Ishikawa (cell line): ENCODE measurements at regions not wholly inside any gene's neighbourhood (a gene's known extent, or its start where the extent isn't known, plus 50 kb on each side); places are given as distances from the start of the nearest gene placed in this dataset.

Source experiments
- CEBPB ChIP-seq: IDR thresholded peaks from 2 replicates; pipeline ENCODE4 v1.6.1; 2012
- CREB1 ChIP-seq: IDR thresholded peaks from 2 replicates; pipeline ENCODE4 v1.6.1; 2012; ENCODE audit warnings: low read depth
- EGR1 ChIP-seq: IDR thresholded peaks from 2 replicates; pipeline ENCODE4 v1.6.1; 2012
- EP300 ChIP-seq: IDR thresholded peaks from 2 replicates; pipeline ENCODE4 v1.6.1; 2012; ENCODE audit warnings: borderline replicate concordance
- FOXM1 ChIP-seq: IDR thresholded peaks from 2 replicates; pipeline ENCODE4 v1.6.1; 2012; ENCODE audit warnings: low read depth, borderline replicate concordance
- RAD21 ChIP-seq: IDR thresholded peaks from 2 replicates; pipeline ENCODE4 v1.6.1; 2012; ENCODE audit warnings: low read depth
- TAF1 ChIP-seq: IDR thresholded peaks from 2 replicates; pipeline ENCODE4 v1.6.1; 2012; ENCODE audit warnings: low read depth, mild to moderate bottlenecking
- TCF12 ChIP-seq: IDR thresholded peaks from 2 replicates; pipeline ENCODE4 v1.6.1; 2012; ENCODE audit warnings: low read depth
- TEAD4 ChIP-seq: IDR thresholded peaks from 2 replicates; pipeline ENCODE4 v1.6.1; 2012
- ZBTB7A ChIP-seq: IDR thresholded peaks from 2 replicates; pipeline ENCODE4 v1.6.1; 2012; ENCODE audit warnings: low read depth
- TF ChIP-seq, protein P1 (sequence below): IDR thresholded peaks from 2 replicates; pipeline ENCODE4 v1.6.1; 2012; ENCODE audit warnings: low read depth, mild to moderate bottlenecking
- TF ChIP-seq, protein P2 (sequence below): IDR thresholded peaks from 2 replicates; pipeline ENCODE4 v1.6.1; 2012

DNA sequence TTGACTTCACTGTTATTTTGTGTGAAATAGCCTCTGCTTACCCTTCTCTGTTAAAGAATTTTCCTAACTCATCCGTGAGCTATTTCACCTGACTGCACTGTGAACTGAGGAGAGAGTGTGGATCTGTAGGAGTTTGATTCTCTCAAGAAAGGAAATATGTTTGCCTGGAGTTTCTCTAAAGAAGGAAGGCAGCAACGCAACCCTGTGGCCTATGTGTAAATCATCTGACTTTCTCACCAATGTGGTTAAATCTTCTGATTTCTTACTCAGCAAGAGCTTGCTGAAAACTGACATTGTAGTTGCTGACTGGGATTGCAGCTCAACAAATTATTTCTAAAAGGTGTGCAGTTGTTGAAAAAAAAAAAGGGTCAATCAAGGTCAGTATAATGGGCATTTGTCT, 153.9 kb upstream of the PELI1 start:
- no peak for TF ChIP-seq CREB1
- no peak for TF ChIP-seq FOXM1
- no peak for TF ChIP-seq ZBTB7A
- TF ChIP-seq, protein P1, sequence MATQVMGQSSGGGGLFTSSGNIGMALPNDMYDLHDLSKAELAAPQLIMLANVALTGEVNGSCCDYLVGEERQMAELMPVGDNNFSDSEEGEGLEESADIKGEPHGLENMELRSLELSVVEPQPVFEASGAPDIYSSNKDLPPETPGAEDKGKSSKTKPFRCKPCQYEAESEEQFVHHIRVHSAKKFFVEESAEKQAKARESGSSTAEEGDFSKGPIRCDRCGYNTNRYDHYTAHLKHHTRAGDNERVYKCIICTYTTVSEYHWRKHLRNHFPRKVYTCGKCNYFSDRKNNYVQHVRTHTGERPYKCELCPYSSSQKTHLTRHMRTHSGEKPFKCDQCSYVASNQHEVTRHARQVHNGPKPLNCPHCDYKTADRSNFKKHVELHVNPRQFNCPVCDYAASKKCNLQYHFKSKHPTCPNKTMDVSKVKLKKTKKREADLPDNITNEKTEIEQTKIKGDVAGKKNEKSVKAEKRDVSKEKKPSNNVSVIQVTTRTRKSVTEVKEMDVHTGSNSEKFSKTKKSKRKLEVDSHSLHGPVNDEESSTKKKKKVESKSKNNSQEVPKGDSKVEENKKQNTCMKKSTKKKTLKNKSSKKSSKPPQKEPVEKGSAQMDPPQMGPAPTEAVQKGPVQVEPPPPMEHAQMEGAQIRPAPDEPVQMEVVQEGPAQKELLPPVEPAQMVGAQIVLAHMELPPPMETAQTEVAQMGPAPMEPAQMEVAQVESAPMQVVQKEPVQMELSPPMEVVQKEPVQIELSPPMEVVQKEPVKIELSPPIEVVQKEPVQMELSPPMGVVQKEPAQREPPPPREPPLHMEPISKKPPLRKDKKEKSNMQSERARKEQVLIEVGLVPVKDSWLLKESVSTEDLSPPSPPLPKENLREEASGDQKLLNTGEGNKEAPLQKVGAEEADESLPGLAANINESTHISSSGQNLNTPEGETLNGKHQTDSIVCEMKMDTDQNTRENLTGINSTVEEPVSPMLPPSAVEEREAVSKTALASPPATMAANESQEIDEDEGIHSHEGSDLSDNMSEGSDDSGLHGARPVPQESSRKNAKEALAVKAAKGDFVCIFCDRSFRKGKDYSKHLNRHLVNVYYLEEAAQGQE: no peak
- TF ChIP-seq EGR1: no peak
- no peak for TF ChIP-seq EP300
- no peak for TF ChIP-seq TAF1
- TF ChIP-seq CEBPB: no peak
- TF ChIP-seq TEAD4: no peak
- TF ChIP-seq, protein P2, sequence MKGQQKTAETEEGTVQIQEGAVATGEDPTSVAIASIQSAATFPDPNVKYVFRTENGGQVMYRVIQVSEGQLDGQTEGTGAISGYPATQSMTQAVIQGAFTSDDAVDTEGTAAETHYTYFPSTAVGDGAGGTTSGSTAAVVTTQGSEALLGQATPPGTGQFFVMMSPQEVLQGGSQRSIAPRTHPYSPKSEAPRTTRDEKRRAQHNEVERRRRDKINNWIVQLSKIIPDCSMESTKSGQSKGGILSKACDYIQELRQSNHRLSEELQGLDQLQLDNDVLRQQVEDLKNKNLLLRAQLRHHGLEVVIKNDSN: no peak
- TF ChIP-seq RAD21: no peak
- TF ChIP-seq TCF12: no peak
